Dedifferentiated amniotic fluid mesenchymal stem cell (primary cell): ENCODE measurements at regions not wholly inside any gene's neighbourhood (a gene's known extent, or its start where the extent isn't known, plus 50 kb on each side); places are given as distances from the start of the nearest gene placed in this dataset.

ENCODE experiments used
- DNase-seq: peaks from one replicate; pipeline ENCODE4 v3.0.0-alpha.2; 2016; ENCODE audit errors: extremely low spot score

GRCh38 chr18:54100920-54101470 is 123.5 kb downstream of the MBD2 start:
- DNase-seq, result no peak

- DNase-seq, result no peak
Measured at GRCh38 chr18:54100466-54100865, 124.0 kb downstream of the MBD2 start.

GRCh38 chr18:54094474-54094873 is 130.0 kb downstream of the MBD2 start:
- DNase-seq, result no peak

- DNase-seq, result no peak
Measured at GRCh38 chr18:54090856-54091255, 133.6 kb downstream of the MBD2 start.

- DNase-seq, result no peak
Measured at GRCh38 chr18:54089749-54090459, 134.6 kb downstream of the MBD2 start.

- no peak for DNase-seq
Measured at GRCh38 chr18:54086863-54087262, 137.6 kb downstream of the MBD2 start.

GRCh38 chr18:54086046-54086802 is 138.2 kb downstream of the MBD2 start:
- no peak for DNase-seq

- DNase-seq, result no peak
Measured at GRCh38 chr18:54080858-54081257, 143.6 kb downstream of the MBD2 start.

GRCh38 chr18:54076166-54076565 is 148.3 kb downstream of the MBD2 start:
- no peak for DNase-seq

- DNase-seq, result no peak
Measured at GRCh38 chr18:54075689-54076088, 148.8 kb downstream of the MBD2 start.

GRCh38 chr18:54069729-54070128 is 154.7 kb downstream of the MBD2 start:
- no peak for DNase-seq

GRCh38 chr18:54060343-54061005 is 164.0 kb downstream of the MBD2 start:
- no peak for DNase-seq

GRCh38 chr18:54052732-54053429 is 171.6 kb downstream of the MBD2 start:
- DNase-seq, result no peak

GRCh38 chr18:54052259-54052658 is 172.2 kb downstream of the MBD2 start:
- DNase-seq, result no peak

GRCh38 chr18:54043484-54044251 is 180.8 kb downstream of the MBD2 start:
- no peak for DNase-seq

GRCh38 chr18:54035927-54036326 is 188.5 kb downstream of the MBD2 start:
- DNase-seq, result no peak

GRCh38 chr18:54033052-54033451 is 191.4 kb downstream of the MBD2 start:
- no peak for DNase-seq

- no peak for DNase-seq
Measured at GRCh38 chr18:54032412-54032811, 192.1 kb downstream of the MBD2 start.

- DNase-seq, result no peak
Measured at GRCh38 chr18:54031243-54031642, 193.2 kb downstream of the MBD2 start.

- no peak for DNase-seq
Measured at GRCh38 chr18:54030434-54030833, 194.0 kb downstream of the MBD2 start.

- DNase-seq, result peak; percentile 50
Measured at GRCh38 chr18:54023471-54023870, 201.0 kb downstream of the MBD2 start.
